GM12873 (cell line): ENCODE measurements at regions not wholly inside any gene's neighbourhood (a gene's known extent, or its start where the extent isn't known, plus 50 kb on each side); places are given as distances from the start of the nearest gene placed in this dataset.

Experiments used
- TF ChIP-seq, protein P1 (sequence below): IDR thresholded peaks from 2 replicates; pipeline ENCODE4 v1.5.1; 2012; ENCODE audit warnings: low read depth, mild to moderate bottlenecking, moderate library complexity, low read length, control low read depth; ENCODE audit not compliant: insufficient read depth; ENCODE audit errors: missing control alignments

DNA sequence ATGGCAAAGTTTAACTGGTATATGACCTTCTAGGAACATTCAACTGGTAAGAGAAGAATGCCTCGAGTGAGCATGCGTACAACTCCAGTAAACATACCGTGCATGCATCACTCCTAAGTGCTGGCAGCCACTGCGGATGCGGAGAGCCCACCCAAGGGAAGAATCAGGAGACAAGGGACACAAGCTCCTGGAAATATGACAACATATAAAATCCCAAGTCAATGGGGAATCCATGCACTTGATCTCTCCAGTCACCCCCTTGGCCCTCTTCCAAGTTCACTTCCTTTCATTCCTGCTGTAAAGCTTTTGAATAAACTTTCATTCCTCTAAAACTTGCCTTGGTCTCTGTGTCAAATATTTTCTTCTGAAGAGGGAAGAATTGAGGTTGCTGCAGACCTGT, 168.7 kb upstream of the TMCC3 start:
- TF ChIP-seq, protein P1, sequence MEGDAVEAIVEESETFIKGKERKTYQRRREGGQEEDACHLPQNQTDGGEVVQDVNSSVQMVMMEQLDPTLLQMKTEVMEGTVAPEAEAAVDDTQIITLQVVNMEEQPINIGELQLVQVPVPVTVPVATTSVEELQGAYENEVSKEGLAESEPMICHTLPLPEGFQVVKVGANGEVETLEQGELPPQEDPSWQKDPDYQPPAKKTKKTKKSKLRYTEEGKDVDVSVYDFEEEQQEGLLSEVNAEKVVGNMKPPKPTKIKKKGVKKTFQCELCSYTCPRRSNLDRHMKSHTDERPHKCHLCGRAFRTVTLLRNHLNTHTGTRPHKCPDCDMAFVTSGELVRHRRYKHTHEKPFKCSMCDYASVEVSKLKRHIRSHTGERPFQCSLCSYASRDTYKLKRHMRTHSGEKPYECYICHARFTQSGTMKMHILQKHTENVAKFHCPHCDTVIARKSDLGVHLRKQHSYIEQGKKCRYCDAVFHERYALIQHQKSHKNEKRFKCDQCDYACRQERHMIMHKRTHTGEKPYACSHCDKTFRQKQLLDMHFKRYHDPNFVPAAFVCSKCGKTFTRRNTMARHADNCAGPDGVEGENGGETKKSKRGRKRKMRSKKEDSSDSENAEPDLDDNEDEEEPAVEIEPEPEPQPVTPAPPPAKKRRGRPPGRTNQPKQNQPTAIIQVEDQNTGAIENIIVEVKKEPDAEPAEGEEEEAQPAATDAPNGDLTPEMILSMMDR, result no peak

- TF ChIP-seq, protein P1, result no peak
These were observed 167.3 kb upstream of the TMCC3 start for GRCh38 chr12:94817695-94818075.

DNA sequence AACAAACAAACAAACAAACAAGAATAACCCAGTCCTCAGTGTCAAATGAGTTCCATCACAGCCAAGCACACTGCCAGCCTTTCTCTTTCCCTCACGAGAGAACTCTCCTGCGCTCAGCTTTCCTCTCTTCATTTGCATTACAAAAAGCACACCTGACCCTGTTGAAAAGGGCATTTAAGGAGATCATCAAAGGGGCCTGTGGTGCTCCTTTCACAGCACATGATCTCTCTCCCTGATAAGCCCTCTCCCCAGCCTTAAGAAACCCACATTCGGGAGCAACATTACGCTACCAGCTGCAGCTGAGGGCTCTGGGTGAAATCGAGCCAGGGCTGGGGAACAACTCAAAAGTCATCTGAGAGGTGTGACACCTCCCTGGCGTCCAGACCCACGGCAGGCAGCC, 165.6 kb upstream of the TMCC3 start:
- TF ChIP-seq, protein P1, result no peak

DNA sequence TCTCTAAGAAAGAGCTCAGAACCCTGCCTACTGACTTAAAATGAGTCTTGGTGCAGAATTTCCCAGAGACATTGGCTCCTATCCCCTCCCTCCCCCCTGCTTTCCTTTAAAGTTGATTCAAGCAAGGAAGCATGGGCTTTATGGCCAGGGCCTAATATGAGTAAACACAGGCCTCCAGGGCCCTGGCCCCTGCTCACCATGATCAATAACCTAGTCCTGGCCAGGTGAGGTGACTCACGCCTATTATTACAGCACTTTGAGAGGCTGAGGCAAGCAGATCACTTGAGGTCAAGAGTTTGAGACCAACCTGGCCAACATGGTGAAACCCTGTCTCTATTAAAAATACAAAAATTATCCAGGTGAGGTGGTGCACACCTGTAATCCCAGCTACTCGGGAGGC, 165.1 kb upstream of the TMCC3 start:
- TF ChIP-seq, protein P1, result no peak

DNA sequence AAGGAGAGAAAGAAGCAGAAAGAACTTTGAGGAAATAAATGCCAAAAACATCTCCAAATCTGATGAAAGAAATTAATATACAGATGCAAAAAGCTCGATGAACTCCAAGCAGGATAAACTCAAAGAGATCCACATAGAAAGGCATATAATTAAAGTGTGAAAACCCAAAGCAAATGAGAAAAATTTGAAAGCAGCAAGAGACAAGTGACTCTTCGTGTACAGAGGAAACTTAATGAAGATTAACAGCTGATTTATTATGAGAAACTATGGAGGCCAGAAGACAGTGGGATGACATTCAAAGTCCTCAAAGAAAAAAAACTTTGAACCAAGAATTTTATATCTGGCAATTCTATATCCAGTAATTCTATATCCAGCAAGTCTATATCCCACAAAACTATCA, 163.0 kb upstream of the TMCC3 start:
- TF ChIP-seq, protein P1, result no peak

DNA sequence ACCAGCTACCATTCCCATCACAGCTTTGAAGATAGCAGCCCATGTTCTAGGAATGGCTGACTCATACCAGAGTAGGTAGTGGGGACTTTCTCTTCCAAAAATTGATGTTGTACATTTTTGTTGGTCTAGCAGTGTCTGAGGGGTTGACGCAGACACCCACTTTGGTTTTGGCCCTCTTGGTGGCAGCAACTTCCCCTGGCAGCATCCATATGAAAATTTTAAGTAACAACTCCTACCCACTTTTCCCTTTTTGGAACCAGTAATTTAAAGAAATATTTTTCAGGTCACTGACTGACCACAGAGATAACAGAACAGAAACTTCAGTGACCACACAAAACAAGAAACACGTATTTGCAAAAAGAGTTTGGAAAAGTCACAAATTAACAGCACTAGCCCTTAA, 162.0 kb upstream of the TMCC3 start:
- TF ChIP-seq, protein P1, result no peak

DNA sequence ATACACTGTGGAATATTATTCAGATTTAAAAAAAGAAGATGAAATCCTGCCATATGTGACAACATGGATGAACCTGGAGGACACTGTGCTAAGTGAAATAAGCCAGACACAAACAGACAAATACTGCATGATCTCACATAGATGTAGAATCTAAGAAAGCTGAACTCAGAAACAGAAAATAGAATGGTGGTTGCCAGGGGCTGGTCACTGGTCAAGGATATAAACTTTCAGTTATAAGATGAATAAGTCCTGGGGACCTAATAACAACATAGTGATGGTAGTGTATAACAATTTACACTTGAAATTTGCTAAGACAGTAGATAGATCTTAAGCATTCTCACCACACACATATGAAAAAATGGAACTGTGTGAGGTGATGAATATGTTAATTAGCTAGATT, 161.3 kb upstream of the TMCC3 start:
- TF ChIP-seq, protein P1, result no peak

GRCh38 chr12:94807951-94808350, 157.6 kb upstream of the TMCC3 start:
- TF ChIP-seq, protein P1, result no peak
